ENCODE measurements at regions not wholly inside any gene's neighbourhood (a gene's known extent, or its start where the extent isn't known, plus 50 kb on each side); places are given as distances from the start of the nearest gene placed in this dataset.
"Not testable (repeated sequence)": the region's sequence is repeated elsewhere in the genome, so short reads cannot be mapped to it uniquely, and the experiment has no call there.

DNA sequence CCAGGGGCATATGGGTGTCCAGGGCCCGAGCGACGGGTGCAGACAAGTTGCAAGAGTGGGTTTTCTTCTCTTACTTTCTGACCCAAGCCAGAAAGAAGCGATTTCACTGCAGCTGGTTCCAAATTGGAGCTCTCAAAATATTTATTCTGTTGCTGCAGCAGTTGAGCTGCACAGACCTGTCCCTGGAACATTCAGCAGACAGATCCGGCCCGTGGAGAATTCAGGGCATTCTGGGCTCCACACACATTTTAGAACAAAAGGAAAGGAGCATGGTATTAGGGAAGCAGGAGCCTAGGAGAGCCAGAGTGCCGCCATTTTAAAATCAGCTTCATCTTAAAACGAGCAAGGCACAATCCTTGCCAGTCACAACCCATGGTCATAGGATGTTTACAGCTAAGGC is 135.3 kb upstream of the TPM1 start:
- H3K36me3 Mint-ChIP-seq (ENCODE audit: unreplicated experiment): no peaks in the 10 kb centered on the region
- no peak overlapping the region for H3K4me3 Mint-ChIP-seq (ENCODE audit: unreplicated experiment)
- H3K4me1 Mint-ChIP-seq (ENCODE audit: low read depth, unreplicated experiment): no peaks in the 10 kb centered on the region
- TF ChIP-seq, protein P1, sequence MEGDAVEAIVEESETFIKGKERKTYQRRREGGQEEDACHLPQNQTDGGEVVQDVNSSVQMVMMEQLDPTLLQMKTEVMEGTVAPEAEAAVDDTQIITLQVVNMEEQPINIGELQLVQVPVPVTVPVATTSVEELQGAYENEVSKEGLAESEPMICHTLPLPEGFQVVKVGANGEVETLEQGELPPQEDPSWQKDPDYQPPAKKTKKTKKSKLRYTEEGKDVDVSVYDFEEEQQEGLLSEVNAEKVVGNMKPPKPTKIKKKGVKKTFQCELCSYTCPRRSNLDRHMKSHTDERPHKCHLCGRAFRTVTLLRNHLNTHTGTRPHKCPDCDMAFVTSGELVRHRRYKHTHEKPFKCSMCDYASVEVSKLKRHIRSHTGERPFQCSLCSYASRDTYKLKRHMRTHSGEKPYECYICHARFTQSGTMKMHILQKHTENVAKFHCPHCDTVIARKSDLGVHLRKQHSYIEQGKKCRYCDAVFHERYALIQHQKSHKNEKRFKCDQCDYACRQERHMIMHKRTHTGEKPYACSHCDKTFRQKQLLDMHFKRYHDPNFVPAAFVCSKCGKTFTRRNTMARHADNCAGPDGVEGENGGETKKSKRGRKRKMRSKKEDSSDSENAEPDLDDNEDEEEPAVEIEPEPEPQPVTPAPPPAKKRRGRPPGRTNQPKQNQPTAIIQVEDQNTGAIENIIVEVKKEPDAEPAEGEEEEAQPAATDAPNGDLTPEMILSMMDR (IDR thresholded peaks at IDR 0.05; ENCODE audit: partially characterized antibody, unreplicated experiment): no peak
- H3K9me3 Mint-ChIP-seq (ENCODE audit: unreplicated experiment): peaks cover 2% of the 10 kb centered on the region
- no peak for DNase-seq
- no peak overlapping the region for H3K27ac Mint-ChIP-seq (ENCODE audit: unreplicated experiment)
- H3K27me3 Mint-ChIP-seq (ENCODE audit: unreplicated experiment): no peaks in the 10 kb centered on the region

DNA sequence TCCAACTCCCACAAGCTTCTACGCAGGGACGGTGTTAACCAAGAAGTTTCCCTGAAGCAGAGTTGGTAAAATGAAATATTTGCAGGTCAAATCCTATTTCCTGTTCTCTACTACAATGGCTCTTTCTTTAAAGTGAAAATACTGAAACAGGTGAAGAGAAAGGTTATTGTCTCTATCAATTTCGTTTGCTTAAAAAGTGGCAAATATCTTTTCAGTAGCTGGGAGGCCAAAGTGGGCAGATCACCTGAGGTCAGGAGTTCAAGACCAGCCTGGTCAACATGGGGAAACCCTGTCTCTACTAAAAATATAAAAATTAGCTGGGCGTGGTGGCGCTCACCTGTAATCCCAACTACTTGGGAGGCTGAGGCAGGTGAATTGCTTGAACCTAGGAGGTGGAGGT is 134.2 kb upstream of the TPM1 start:
- H3K36me3 Mint-ChIP-seq (ENCODE audit: unreplicated experiment); H3K9me3 Mint-ChIP-seq (ENCODE audit: unreplicated experiment); DNase-seq; H3K4me1 Mint-ChIP-seq (ENCODE audit: low read depth, unreplicated experiment); H3K4me3 Mint-ChIP-seq (ENCODE audit: unreplicated experiment); H3K27me3 Mint-ChIP-seq (ENCODE audit: unreplicated experiment); H3K27ac Mint-ChIP-seq (ENCODE audit: unreplicated experiment): not testable (repeated sequence)

DNA sequence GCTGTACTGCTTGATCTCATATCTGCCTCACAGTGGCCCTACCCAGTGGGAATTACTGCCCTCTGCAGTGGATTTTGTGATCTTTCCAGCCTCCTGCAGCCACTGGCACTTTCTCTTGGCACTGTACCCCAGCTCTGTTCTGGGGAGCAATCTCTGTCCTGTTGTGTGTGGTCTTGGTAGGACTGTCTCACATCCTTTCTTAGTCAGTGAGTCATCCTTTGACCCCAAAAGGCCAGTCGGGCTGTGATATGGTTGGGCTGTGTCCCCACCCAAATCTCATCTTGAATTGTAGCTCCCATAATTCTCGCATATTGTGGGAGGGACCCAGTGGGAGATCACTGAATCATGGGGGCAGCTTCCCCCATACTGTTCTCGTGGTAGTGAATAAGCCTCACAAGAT is 133.3 kb upstream of the TPM1 start:
- TF ChIP-seq, protein P1 (IDR thresholded peaks at IDR 0.05; ENCODE audit: partially characterized antibody, unreplicated experiment): no peak
- DNase-seq: no peak
- H3K36me3 Mint-ChIP-seq (ENCODE audit: unreplicated experiment): no peaks in the 10 kb centered on the region
- no peaks in the 10 kb centered on the region for H3K27me3 Mint-ChIP-seq (ENCODE audit: unreplicated experiment)
- H3K4me1 Mint-ChIP-seq (ENCODE audit: low read depth, unreplicated experiment): peaks cover 6% of the 10 kb centered on the region
- H3K9me3 Mint-ChIP-seq (ENCODE audit: unreplicated experiment): peaks cover 3% of the 10 kb centered on the region
- no peak overlapping the region for H3K27ac Mint-ChIP-seq (ENCODE audit: unreplicated experiment)
- no peak overlapping the region for H3K4me3 Mint-ChIP-seq (ENCODE audit: unreplicated experiment)

DNA sequence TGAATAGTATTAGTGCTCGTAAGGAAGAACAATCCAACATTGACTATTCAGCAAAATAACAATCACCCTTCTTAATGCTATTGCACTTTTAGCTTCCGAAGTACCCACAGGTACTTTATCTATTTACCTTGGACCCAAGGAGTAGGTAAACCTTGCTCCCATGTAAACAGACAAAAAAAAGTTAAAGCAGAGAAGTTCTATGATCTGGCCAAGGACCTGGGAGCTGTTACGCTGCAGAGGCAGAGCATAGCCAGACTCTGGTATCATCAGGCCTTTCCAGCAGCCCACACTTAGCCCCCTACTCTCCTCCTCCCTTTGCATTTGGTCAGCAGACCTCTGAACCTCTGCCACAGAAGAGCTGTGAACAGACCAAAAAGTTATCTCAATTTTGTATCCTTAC is 130.3 kb upstream of the TPM1 start:
- Mint-ChIP-seq H3K27ac (ENCODE audit: unreplicated experiment) (no peak overlapping the region), H3K9me3 (ENCODE audit: unreplicated experiment) (peaks cover 3% of the 10 kb centered on the region), H3K4me1 (ENCODE audit: low read depth, unreplicated experiment) (peaks cover 6% of the 10 kb centered on the region), H3K27me3 (ENCODE audit: unreplicated experiment) (no peaks in the 10 kb centered on the region), H3K36me3 (ENCODE audit: unreplicated experiment) (no peaks in the 10 kb centered on the region), H3K4me3 (ENCODE audit: unreplicated experiment) (no peak overlapping the region)
- no peak for DNase-seq
- TF ChIP-seq, protein P1 (IDR thresholded peaks at IDR 0.05; ENCODE audit: partially characterized antibody, unreplicated experiment): no peak

DNA sequence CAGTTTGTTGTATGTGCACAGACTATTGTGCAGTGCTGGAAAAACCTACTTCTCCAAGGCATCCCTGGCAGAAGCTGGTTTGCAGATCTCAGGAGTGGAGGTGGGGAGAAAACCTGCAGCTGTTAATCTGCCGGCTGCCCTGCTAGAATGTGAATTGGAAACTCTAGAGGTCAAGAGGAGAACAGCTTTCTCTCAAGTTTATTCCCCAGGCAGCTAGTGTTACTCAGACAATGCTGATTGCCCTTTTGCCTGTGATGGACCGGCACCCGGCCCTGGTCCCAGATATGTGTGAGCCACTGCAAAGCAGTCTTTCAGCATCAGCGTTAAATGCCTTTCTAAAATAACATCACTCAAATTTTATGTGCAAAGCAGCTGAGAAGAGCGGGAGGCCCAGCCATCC is 129.7 kb upstream of the TPM1 start:
- peaks cover 3% of the 10 kb centered on the region for H3K9me3 Mint-ChIP-seq (ENCODE audit: unreplicated experiment)
- H3K27me3 Mint-ChIP-seq (ENCODE audit: unreplicated experiment): no peaks in the 10 kb centered on the region
- H3K4me1 Mint-ChIP-seq (ENCODE audit: low read depth, unreplicated experiment): peaks cover 6% of the 10 kb centered on the region
- H3K36me3 Mint-ChIP-seq (ENCODE audit: unreplicated experiment): no peaks in the 10 kb centered on the region
- DNase-seq: no peak
- H3K27ac Mint-ChIP-seq (ENCODE audit: unreplicated experiment): no peak overlapping the region
- TF ChIP-seq, protein P1 (IDR thresholded peaks at IDR 0.05; ENCODE audit: partially characterized antibody, unreplicated experiment): peak; percentile 20
- H3K4me3 Mint-ChIP-seq (ENCODE audit: unreplicated experiment): no peak overlapping the region

DNA sequence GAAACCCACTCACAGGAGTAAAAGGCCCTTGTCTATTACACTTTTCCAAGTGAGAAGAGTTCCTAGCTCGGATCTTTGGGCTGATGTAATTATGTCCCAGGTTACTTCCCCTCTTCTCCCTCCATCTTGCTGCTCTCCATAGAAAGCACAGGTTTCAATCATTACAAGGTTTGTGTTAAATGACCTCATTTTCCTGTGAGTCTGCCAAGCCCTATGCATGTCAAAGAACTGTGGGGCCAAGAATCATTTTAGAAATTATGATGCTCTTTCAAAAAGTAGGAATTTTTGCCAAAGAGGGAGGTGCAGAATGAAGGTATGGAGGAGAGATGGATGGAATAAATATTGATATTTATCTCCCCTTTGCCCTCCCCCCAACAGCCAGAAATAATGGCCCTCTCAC is 129.3 kb upstream of the TPM1 start:
- Mint-ChIP-seq H3K27me3 (ENCODE audit: unreplicated experiment) (no peaks in the 10 kb centered on the region), H3K27ac (ENCODE audit: unreplicated experiment) (no peak overlapping the region), H3K36me3 (ENCODE audit: unreplicated experiment) (no peaks in the 10 kb centered on the region), H3K9me3 (ENCODE audit: unreplicated experiment) (peaks cover 3% of the 10 kb centered on the region), H3K4me1 (ENCODE audit: low read depth, unreplicated experiment) (peaks cover 6% of the 10 kb centered on the region), H3K4me3 (ENCODE audit: unreplicated experiment) (no peak overlapping the region)
- DNase-seq: no peak
- TF ChIP-seq, protein P1 (IDR thresholded peaks at IDR 0.05; ENCODE audit: partially characterized antibody, unreplicated experiment): no peak

Measured in glutamatergic neuron (in vitro differentiated cells).